ENCODE measurements at regions not wholly inside any gene's neighbourhood (a gene's known extent, or its start where the extent isn't known, plus 50 kb on each side); places are given as distances from the start of the nearest gene placed in this dataset.

DNA sequence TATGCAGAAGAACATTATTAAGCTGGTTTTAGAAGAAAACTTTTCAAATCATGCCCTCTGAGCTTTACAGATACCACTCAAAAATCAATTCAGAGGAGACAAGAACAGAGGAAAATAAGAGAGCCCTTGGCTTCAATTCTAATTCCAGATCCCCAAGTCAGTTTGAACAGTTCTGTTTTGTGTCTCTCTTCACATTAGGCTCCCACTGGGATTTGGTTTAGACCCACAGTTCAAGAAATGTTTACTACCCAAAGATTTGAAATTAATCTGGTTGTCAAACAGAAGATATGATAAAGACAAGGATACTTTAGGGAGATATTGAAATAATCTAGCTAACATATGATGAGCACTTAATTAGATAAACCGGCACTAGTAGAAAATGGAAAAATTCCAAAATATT is 329.5 kb downstream of the RAD51AP2 start (continued):
- TF ChIP-seq ZNF462 (CRISPR knock-in tag; IDR thresholded peaks at IDR 0.05) (no peak), CTCF (conservative IDR thresholded peaks at IDR 0.05; ENCODE audit: low read depth in 2 of 2) (no peak)

- Mint-ChIP-seq H3K27me3 (ENCODE audit: insufficient read depth, low read depth, poor library complexity) (no peaks in the 10 kb centered on the region), H3K27ac (no peak overlapping the region), H3K4me3 (no peak overlapping the region), H3K9me3 (no peaks in the 10 kb centered on the region), H3K36me3 (ENCODE audit: low read depth) (no peaks in the 10 kb centered on the region), H3K4me1 (no peaks in the 10 kb centered on the region)
- Histone ChIP-seq H3K4me1 (ENCODE audit: insufficient read depth) (no peaks in the 10 kb centered on the region), H3K4me2 (no peak overlapping the region), H4K20me1 (replicated peaks; ENCODE audit: insufficient read depth) (no peaks in the 10 kb centered on the region), H3K79me2 (replicated peaks; ENCODE audit: insufficient read depth) (no peaks in the 10 kb centered on the region), H3K9me2 (ENCODE audit: insufficient read depth) (no peaks in the 10 kb centered on the region), H3K27me3 (ENCODE audit: insufficient read depth) (no peaks in the 10 kb centered on the region), H2AFZ (no peak overlapping the region), H3K4me3 (no peak overlapping the region), H3K27ac (ENCODE audit: low read depth) (no peak overlapping the region), H3K36me3 (ENCODE audit: insufficient read depth) (no peaks in the 10 kb centered on the region), H3F3A (replicated peaks; ENCODE audit: low read depth) (no peaks in the 10 kb centered on the region)
- ATAC-seq = no peak
- no peak for DNase-seq (ENCODE audit: low spot score)
- TF ChIP-seq CTCF (conservative IDR thresholded peaks at IDR 0.05; ENCODE audit: low read depth in 2 of 2) = no peak
- no peak for TF ChIP-seq POLR2AphosphoS5 (IDR thresholded peaks at IDR 0.05; ENCODE audit: low read depth)
- no peak for TF ChIP-seq JUNB (IDR thresholded peaks at IDR 0.05; ENCODE audit: unreplicated experiment)
- TF ChIP-seq, protein P1, sequence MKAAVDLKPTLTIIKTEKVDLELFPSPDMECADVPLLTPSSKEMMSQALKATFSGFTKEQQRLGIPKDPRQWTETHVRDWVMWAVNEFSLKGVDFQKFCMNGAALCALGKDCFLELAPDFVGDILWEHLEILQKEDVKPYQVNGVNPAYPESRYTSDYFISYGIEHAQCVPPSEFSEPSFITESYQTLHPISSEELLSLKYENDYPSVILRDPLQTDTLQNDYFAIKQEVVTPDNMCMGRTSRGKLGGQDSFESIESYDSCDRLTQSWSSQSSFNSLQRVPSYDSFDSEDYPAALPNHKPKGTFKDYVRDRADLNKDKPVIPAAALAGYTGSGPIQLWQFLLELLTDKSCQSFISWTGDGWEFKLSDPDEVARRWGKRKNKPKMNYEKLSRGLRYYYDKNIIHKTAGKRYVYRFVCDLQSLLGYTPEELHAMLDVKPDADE (IDR thresholded peaks at IDR 0.05) = no peak
- no peak for TF ChIP-seq ZNF114 (CRISPR knock-in tag; IDR thresholded peaks at IDR 0.05)
These were observed 333.7 kb downstream of the RAD51AP2 start for GRCh38 chr2:17184512-17184911.

All from GM23338 (cell line).